ENCODE measurements at regions not wholly inside any gene's neighbourhood (a gene's known extent, or its start where the extent isn't known, plus 50 kb on each side); places are given as distances from the start of the nearest gene placed in this dataset.

GRCh38 chr17:73711916-73712315 lies 67.7 kb upstream of the SDK2 start:
- TF ChIP-seq CTCF (IDR thresholded peaks at IDR 0.05; ENCODE audit: low read length) (no peak), EZH2phosphoT487 (IDR thresholded peaks at IDR 0.05; ENCODE audit: low read length) (no peak)

Measured in MM.1S (cell line).